Stimulated activated CD4-positive, alpha-beta T cell treated with anti-CD3 and anti-CD28 coated beads, Interleukin-15, amount 100 ng/mL, for 48 hours (primary cell): ENCODE measurements at regions not wholly inside any gene's neighbourhood (a gene's known extent, or its start where the extent isn't known, plus 50 kb on each side); places are given as distances from the start of the nearest gene placed in this dataset.

Experiments
- DNase-seq, 2 donors: peaks; one replicate each; pipeline ENCODE4 v3.0.0-alpha.2; 2020; ENCODE audit warnings: low read depth in 2 of 2

DNA sequence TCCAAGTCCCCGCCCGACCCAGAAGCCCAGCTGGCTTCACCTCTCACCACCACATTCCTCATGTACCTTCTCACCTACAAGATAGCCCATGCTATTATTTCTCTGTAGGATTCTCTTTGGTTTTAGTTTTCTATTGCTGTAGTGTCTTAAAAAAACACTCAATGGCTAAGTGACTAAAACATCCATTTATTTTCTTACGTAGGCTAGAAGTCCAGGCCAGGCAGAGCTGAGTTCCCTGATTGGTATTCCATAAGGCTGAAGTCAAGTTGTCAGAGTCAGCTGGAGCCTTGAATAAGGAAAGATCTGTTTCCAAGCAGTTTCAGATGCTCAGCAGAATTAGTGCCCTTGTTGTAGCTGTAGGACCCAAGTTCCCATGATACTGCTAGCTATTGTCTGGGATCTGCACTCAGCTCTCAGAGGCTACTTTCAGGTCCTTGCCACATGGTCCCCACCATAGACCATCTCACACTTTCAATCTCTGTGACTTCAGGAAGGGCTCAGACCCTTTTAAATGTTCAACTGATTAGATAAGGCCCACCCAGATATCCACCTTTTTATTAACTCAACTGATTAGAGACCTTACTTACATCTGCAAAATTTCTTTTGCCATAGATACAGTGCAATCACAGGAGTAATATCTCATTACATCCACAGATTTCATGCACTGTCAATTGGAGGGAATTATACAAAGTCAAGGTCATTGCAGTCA, 371.0 kb downstream of the TGFB2 start:
- no peak for DNase-seq

DNA sequence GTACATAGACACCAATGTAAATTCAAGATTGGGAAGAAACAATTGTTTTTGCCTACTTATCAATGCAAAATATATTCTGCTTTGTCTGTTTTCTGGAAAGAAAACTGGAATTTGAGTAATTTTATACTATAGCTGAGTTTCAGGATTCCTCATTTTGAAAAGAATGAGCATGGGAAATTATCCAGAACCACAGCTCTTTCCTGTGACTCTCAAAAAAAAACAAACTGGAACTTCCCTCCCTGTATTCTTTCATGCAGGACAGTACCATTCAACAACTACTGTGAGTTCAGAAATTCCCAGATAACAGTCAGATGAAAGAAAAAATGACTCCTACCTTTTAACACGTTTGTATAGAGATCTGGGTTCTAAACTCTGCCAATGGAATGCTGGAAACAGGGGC, 372.4 kb downstream of the TGFB2 start:
- DNase-seq: no peak

DNA sequence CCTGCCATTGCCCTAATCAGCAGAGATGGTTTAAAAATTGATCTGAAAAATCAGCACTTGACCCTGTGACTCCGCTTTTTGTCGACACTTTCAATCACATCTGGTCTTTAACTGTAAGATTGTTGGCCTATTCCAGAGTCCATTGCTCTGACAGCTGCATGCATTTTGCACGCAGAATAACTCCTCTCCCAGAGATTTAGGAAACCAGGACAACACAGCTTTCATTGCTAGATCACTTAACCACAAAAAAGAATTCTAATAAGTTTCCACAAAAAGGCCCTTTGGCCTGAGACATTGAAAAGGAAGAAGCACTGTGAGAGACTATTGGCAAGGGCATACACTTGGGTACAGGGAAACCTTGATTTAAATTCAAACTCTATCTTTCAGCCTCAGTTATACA, 373.1 kb downstream of the TGFB2 start:
- no peak for DNase-seq

DNA sequence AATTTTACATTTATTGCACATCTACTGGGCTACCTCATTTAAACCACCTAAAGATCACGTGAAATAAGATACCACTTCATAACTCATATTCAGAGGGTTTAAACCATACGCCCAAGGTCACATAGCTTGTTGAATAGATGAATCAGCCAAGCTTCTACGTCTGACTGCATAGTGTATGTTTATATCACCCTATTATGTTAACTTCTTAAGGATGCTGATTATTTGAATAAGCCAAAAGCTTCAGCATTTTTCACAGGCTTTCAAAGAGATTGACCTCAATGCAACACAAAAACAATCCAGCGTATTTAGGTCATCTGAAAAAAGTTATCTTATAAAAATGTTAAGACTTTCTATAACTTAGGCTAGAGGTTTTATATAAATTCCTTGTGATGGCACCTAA, 373.8 kb downstream of the TGFB2 start:
- no peak for DNase-seq

DNA sequence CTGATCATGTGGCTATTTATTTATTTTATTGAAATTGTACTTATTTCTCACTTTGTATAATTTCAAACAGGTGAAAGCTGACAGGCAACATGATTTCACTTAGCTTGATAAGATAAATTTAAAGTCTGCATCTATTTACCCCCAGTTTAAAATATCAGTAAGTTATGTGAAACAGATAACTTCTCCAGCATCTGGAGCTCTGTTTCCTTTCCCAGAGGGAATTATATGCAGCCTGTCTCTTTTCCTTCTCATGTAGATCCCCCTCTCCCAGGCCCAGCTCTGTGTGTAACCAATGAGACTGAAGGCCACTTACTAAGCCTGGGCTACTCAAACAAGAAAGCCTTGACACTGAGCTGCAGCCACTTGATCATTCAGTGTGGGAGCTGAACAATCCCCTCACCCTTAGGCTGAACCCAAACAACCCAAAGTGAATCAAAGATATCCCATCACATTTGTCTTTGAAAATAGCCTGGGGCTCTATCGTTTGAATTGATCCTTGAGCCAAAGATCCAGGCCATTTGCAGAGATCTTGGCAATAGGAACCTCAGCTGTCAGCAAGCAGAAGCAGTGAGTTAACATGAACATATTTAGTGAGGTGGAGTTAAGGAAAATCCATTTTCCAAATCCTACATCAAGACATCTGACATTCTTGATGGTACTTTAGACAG, 383.9 kb downstream of the TGFB2 start:
- no peak for DNase-seq

DNA sequence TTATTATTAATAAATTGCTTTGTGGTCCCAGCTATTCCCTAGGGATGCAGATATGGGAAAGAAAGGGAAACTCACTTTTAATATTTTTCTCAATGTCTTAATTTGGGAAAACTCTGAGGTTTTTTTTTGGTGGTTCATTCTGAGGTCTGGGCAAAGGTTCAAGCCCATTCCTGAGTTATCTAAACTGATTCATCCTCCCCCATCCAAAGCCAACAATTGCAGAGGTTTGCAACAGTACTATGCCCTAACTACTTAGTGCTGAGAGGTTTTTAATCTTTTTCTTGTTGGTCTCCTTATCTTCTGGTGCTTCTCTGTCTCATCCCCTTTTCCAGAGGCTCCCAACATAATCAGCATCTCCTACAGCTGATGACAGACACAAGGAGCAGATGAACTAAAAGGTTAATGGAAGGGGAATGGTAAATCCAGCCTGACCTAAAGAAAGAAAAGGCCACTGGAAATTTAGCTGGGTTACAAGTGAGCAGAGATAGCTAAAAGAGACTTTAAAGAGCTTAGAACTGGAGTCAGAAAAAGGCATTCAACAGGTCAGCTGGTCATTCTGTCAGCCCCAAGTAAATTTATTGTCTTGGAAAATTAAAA, 390.4 kb downstream of the TGFB2 start:
- DNase-seq: no peak

DNA sequence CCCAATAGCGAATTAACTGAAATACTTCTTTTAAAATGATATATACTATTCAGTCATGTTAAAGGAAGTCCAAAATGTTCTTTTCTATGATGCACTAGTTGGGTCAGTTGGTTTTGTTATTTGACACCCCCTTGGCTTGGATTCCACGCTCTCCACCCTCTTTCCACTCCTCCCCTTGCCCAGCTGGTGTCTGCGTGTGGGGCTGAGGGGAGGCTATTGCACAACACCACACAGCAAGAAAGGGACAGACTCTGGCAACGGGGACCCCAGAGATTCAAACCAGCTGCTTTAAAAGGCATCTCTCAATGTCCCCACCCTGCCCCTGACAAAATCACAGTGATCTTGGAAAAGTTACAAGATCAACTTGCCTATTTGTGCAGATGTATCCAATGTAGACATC, 394.3 kb downstream of the TGFB2 start:
- no peak for DNase-seq

DNA sequence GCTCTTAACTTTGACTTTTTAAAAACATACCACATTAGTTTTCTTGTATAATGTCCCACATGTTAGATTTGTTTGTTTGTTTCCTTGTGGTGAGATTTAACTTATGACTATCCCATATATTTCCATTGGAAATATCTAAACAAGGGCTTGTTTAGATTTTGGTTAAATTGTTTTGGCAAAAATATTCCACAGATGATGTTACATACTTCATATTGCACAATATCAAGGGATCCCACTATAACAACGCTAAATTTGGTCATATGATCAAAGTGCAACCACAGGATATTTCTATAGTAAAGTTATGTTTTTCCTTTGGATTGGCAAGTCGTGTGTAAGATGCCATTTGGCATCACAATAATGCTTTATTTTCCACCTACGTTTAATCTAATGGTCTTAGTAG, 396.7 kb downstream of the TGFB2 start:
- no peak for DNase-seq

DNA sequence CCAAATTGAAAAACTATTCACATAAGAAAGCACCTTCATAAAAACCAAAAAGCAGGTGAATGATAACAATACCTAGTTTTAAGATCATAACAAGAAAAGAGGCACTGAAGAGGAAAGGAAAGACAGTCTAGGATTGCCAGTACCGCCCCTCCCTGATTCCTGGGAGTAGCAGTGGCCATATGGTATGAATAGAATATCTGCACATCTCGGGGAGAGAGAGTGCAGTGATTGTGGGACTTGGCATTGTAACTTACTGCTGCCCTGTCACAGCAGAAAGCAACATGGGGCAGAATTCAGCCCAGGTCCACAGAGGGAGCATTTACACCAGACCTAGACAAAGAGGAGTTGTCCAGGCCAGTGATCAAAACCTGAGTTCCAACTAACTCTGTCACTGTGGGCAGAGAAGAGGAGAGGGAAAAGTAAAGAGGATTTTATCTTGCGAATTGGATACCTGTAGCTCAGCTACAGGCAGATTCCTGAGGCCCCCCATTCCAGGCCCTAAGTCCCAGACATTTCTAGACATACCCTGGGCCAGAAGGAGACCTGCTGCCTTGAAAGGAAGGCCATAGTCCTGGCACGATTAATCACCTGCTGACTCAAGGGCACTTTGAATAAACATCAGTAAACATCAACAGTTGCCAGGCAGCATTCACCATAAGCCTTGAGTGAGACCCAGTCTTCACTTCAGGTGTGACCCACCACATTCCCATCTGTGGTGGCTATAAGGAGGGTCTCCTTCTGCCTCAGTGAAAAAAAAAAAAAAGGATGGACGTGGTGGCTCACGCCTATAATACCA, 397.5 kb downstream of the TGFB2 start:
- no peak for DNase-seq

DNA sequence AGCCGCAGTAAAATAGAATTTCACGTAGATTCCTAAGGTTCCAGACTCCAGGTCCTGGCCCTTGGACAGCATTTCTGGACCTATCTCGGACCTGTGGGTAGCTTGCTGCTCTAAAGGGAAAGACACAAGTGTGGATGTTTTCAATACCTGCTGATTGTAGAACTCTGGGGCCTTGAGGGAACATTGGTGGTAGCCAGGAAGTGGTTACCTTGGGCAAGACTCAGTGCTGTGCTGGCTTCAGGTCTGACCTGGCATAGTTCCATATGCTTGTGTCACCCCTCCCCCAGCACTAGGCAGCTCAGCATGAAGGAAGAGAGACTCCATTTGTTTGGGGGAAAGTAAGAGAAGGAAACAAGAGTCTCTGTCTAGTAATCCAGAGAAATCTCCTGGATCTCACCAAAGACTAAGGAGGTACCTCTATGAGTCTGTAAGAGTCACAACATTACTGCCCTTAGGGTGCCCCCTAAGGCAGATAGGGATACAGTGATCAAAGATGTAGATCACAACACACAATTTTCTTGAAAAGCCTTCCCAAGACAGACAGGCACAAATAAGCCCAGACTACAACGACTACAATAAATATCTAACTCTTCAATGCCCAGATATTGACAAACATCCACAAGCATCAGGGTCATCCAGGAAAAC, 398.8 kb downstream of the TGFB2 start:
- DNase-seq: no peak

DNA sequence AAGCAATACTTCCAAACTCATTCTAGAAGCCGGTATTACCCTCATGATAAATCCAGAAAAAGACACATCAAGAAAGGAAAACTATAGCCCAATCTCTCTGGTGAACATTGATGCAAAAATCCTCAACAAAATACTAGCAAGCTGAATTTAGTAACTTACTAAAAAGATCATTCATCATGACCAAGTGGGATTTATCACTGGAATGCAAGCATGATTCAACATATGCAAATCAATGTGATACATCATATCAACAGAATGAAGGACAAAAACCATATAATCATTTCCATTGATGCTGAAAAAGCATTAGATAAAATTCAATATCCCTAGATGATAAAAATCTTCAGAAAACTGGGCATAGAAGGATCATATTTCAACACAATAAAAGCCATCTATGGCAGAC, 402.9 kb downstream of the TGFB2 start:
- no peak for DNase-seq

DNA sequence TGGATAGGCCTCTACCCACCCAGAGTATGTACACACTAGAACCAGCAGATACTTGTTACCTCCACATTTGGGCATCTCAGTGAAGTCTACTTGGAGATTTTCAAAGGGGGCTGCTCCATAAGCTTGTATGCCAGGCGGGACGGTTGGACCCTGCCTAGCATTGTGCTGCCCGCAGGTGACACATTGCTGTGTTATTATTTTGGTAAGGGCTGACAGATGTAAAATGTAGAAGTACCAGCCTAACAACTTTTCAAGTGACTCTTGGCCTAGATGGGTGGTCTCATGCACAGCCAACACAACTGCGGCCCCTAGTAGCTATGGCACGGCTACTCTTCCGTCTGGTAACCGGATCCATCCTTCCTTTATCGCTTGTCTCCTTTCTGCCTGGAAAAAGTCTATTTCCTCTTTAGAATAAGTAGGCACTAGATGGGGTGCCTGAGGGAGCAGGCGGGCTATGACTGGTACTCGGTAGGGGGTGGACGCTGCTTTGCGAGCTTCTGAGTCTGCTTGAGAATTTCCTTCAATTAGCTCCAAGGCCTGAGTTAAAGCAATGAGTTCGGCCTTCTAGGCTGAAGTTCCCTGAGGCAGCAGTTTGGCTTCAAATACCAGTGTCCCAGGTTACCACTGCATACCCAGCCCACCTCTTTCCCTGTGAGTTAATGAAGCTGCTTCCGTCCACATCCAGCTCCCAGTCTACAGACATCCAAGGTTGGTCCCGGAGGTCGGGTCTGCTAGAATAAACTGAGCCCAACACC, 405.3 kb downstream of the TGFB2 start:
- no peak for DNase-seq

DNA sequence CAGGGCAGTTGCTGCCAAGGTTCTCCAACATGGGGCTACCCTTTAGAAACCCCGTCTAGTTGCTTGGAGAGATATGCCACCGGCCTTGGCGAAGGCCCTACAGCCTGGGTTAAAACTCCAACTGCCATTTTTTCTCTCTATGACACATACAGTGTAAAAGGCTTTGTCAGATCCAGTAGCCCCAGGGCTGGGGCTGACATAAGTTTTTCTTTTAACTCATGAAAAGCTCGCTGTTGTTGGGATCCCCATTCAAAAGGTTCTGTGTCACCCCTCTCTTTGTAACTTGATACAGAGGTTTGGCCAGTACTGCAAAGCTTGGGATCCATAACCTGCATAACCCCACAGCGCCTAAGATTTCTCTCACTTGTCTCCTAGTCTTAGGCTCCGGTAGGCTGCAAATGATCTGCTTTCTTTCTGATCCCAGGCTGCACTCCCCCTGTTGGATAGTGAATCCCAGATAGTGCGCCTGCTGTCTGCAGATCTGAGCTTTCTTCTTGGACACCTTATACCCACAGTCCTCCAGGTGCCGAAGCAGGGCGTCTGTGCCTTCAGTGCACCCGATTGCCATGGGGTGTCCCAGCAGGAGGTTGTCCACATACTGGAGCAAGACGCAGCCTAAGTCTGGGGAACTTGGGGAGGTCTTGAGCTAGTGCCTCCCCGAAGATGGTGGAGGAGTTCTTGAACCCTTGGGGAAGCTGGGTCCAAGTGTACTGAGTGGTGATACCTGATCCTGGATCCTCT, 406.2 kb downstream of the TGFB2 start:
- DNase-seq: no peak

DNA sequence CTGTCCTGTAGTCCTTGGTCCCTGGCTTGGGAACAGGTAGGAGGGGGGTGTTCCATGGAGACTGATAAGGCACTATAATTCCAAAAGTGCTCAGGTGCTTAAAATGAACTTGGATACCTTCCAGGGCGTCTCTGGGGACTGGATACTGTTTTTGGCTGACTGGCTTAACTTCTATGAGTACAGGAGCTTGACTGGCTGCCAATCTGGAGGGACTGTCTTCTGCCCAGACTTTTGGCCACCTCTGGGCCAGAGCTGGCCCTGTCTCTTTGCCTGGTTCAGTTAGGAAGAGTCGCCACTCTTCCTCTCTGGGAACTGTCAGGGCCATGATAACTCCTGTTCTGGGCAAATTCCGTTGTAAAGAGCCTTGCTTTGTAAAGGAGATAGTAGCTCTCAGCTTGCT, 407.0 kb downstream of the TGFB2 start:
- no peak for DNase-seq

DNA sequence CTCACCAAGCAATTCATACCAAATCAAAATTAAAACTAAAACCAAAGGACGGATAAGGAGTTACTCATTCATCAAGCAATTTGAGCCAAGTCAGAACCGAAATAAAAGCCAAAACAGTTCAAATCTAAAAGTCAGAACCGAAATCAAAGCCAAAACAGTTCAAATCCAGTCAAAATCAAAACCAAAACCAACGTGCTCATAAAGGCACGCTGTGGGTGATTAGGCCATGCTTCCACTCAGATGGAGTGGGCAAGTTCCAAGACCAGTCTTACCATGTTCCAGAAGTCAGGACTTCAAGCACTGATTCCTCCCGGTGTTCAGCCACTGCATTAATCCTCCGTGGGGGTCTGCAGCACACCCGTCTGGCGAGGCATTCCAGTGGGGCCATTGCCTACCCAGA, 409.3 kb downstream of the TGFB2 start:
- DNase-seq: no peak

DNA sequence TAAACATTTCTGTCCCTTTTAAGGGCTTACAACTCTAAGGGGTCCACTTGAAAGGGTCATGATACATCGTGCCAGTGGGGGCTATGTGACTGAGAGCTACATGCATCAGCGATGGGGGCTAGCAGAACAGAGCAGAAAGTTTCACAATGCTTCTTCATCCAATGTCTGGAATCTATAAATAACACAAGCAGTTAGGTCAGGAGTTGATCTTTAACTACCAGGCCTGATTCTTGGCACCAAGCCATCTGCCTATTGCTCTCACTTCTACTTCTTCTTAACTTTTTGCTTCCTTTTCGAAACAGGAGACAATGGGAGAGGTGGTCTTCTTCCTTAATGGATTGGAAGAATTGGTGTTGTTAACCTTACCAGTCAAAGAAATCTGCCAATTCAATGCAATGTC, 410.0 kb downstream of the TGFB2 start:
- no peak for DNase-seq

DNA sequence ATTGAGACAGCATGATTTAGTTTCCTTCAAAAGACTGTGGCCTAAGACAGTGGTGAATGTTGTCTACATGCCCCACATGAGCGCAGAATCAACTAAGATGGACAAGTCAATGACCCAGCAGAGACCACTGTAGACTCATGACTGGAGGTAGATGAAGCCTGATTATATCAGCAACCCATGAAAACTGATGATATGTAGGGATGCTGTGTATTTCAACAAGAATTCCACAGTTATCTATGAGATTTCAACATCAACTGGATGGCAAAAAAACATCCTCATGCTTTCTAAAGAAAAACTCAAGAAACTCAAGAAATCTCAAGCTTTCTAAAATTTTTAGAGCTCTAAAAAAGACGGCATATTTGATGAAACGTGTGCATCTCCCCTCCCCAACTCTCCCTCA, 413.9 kb upstream of the LYPLAL1 start:
- DNase-seq: no peak

DNA sequence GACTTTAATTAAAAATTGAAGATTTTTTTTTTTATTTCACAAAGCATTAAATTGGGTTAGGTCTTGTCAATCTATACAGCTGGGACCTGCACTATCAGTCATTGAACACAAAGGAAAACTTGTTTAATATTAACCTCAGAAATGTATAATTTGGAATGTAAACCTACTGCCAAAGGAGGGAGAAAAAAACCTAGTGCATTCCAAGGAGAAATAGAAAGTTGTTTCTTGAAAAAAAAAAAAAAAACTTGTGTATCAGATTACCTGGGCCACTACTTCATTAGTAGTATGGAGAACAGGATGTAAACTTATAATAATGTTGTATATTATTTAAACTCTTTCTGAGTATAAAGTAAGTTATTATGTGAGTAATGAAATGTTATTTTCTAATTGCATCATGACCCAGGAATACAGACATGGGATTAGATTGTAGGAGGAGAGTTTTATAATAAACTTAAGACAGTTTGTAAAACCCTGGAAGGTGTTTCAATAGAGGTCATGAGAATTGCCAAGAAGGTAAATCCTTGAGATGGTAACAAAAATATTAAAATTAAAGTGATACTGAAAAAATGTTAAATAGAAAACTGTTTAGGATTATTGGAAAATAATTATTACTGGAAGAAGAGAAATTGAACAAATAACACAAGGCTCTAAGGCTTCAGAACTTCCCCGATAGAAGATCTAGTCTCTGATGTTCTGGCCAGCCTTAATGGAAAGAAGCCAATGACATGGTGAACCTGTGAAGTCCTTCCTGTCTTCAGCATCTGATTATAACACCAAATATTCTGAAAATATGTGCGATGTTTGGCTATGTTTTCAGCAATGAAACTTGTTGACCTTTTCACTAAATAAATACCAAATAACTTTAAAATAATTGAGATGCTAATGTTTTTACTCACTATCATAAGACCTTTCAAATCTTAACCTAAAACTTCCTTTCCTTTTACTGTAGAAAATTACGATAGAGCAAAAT, 412.8 kb upstream of the LYPLAL1 start:
- DNase-seq: no peak

DNA sequence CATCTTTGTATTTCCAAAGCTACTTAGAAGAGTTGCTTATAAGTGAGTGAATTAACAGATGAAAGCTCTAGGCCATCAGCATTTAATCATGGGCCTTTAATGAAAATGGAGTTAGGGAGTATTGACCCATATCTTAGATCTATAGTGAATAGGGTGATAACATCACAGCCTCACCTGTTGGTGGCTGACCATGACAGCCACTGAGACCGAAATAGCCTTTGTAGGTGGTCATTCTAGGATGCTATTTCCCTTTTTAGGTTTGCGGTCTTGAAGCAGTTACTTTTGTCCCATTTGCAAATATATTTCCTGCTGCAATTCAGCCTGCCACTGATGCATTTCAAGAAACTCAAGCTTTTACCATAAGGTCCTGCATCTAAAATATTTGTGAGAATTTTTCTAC, 410.1 kb upstream of the LYPLAL1 start:
- DNase-seq: no peak
